HEK293 (cell line): ENCODE measurements at regions not wholly inside any gene's neighbourhood (a gene's known extent, or its start where the extent isn't known, plus 50 kb on each side); places are given as distances from the start of the nearest gene placed in this dataset.

Experiments used
- CTCF ChIA-PET: fragments of 350-600 bp; formaldehyde crosslinking; extraction: SDS; loops from one replicate; lab custom pipeline; 2021; ENCODE audit warnings: antibody characterized with exemption; lab: Yijun Ruan, JAX
- POLR2A ChIA-PET: fragments of 300-600 bp; formaldehyde crosslinking; extraction: SDS; loops from one replicate; lab custom pipeline; 2020; ENCODE audit warnings: antibody characterized with exemption, inconsistent platforms; lab: Yijun Ruan, JAX
- H3K27ac ChIP-seq: fragments of 200-500 bp; sonication (Bioruptor generic); 2 replicates; pipeline ENCODE4 v1.5.1; 2014; ENCODE audit warnings: low read depth, low read length, control low read depth, inconsistent platforms; ENCODE audit errors: extremely low read depth
- H3K36me3 ChIP-seq, 2 experiments: fragments of 200-500 bp in 1 of 2; sonication (Bioruptor generic) in 1 of 2; 1 replicate in 1 of 2; 2 replicates in 1 of 2; pipeline ENCODE4 v1.5.1; 2014 to 2017; ENCODE audit warnings: inconsistent platforms in 2 of 2, low read length in 2 of 2; ENCODE audit not compliant: control insufficient read depth in 2 of 2, insufficient read depth in 1 of 2
- H3K4me1 ChIP-seq: fragments of 200-500 bp; sonication (Bioruptor generic); 2 replicates; pipeline ENCODE4 v1.5.1; 2014; ENCODE audit warnings: mild to moderate bottlenecking, low read length, inconsistent platforms; ENCODE audit not compliant: control insufficient read depth, insufficient read depth
- H3K4me3 ChIP-seq: 2 replicates; pipeline ENCODE4 v1.5.1; 2011; ENCODE audit warnings: low read depth, mild to moderate bottlenecking, control low read depth, low read length, moderate library complexity
- H3K9me3 ChIP-seq: fragments of 200-500 bp; sonication (Bioruptor generic); 2 replicates; pipeline ENCODE4 v1.5.1; 2014; ENCODE audit warnings: low read depth, low read length, inconsistent platforms; ENCODE audit not compliant: control insufficient read depth, insufficient read depth
- IKZF3 ChIP-seq: fragments of 450-650 bp; IDR thresholded peaks from 2 replicates; pipeline ENCODE4 v1.5.0; 2018; ENCODE audit warnings: missing biosample characterization, mild to moderate bottlenecking, missing genetic modification characterization, moderate library complexity
- KLF8 ChIP-seq: fragments of 450-650 bp; formaldehyde crosslinking; IDR thresholded peaks from 2 replicates; pipeline ENCODE4 v1.5.1; 2016; ENCODE audit warnings: missing biosample characterization, missing genetic modification characterization
- OSR2 ChIP-seq: fragments of 450-650 bp; formaldehyde crosslinking; IDR thresholded peaks from 2 replicates; pipeline ENCODE4 v1.5.1; 2016; ENCODE audit warnings: missing biosample characterization, missing genetic modification characterization
- OVOL3 ChIP-seq: fragments of 450-650 bp; formaldehyde crosslinking; IDR thresholded peaks from 2 replicates; pipeline ENCODE4 v1.5.1; 2016; ENCODE audit warnings: missing biosample characterization, missing genetic modification characterization
- PATZ1 ChIP-seq: fragments of 450-650 bp; formaldehyde crosslinking; IDR thresholded peaks from 2 replicates; pipeline ENCODE4 v1.5.1; 2016; ENCODE audit warnings: missing biosample characterization, missing genetic modification characterization
- SP2 ChIP-seq: fragments of 450-650 bp; formaldehyde crosslinking; IDR thresholded peaks from 2 replicates; pipeline ENCODE4 v1.5.1; 2016; ENCODE audit warnings: missing biosample characterization, missing genetic modification characterization
- TRIM28 ChIP-seq: IDR thresholded peaks from 2 replicates; pipeline ENCODE4 v1.6.1; 2011; ENCODE audit warnings: low read length, control low read depth, borderline replicate concordance
- YY2 ChIP-seq: fragments of 450-650 bp; formaldehyde crosslinking; IDR thresholded peaks from 2 replicates; pipeline ENCODE4 v1.5.1; 2016; ENCODE audit warnings: missing biosample characterization, missing genetic modification characterization
- ZBTB1 ChIP-seq: fragments of 450-650 bp; formaldehyde crosslinking; IDR thresholded peaks from 2 replicates; pipeline ENCODE4 v1.5.1; 2016; ENCODE audit warnings: missing biosample characterization, missing genetic modification characterization
- ZEB2 ChIP-seq: fragments of 450-650 bp; formaldehyde crosslinking; IDR thresholded peaks from 2 replicates; pipeline ENCODE4 v1.5.1; 2016; ENCODE audit warnings: missing biosample characterization, missing genetic modification characterization
- ZFP69B ChIP-seq: fragments of 450-650 bp; formaldehyde crosslinking; IDR thresholded peaks from 2 replicates; pipeline ENCODE4 v1.5.1; 2016; ENCODE audit warnings: missing biosample characterization, missing genetic modification characterization
- ZNF132 ChIP-seq: fragments of 450-650 bp; formaldehyde crosslinking; IDR thresholded peaks from 2 replicates; pipeline ENCODE4 v1.5.1; 2017; ENCODE audit warnings: missing biosample characterization, missing genetic modification characterization, borderline replicate concordance
- ZNF138 ChIP-seq: fragments of 450-650 bp; formaldehyde crosslinking; IDR thresholded peaks from 2 replicates; pipeline ENCODE4 v1.5.1; 2016; ENCODE audit warnings: missing biosample characterization, missing genetic modification characterization, borderline replicate concordance
- ZNF175 ChIP-seq: fragments of 450-650 bp; formaldehyde crosslinking; IDR thresholded peaks from 2 replicates; pipeline ENCODE4 v1.5.1; 2016; ENCODE audit warnings: missing biosample characterization, missing genetic modification characterization
- ZNF2 ChIP-seq: fragments of 450-650 bp; formaldehyde crosslinking; IDR thresholded peaks from 2 replicates; pipeline ENCODE4 v1.5.1; 2016; ENCODE audit warnings: missing biosample characterization, missing genetic modification characterization
- ZNF350 ChIP-seq: fragments of 450-650 bp; formaldehyde crosslinking; IDR thresholded peaks from 2 replicates; pipeline ENCODE4 v1.5.0; 2017; ENCODE audit warnings: missing biosample characterization, mild to moderate bottlenecking, missing genetic modification characterization
- ZNF426 ChIP-seq: fragments of 450-650 bp; formaldehyde crosslinking; IDR thresholded peaks from 2 replicates; pipeline ENCODE4 v1.5.1; 2017; ENCODE audit warnings: missing biosample characterization, missing genetic modification characterization, mild to moderate bottlenecking, inconsistent platforms, moderate library complexity
- ZNF530 ChIP-seq: fragments of 450-650 bp; formaldehyde crosslinking; IDR thresholded peaks from 2 replicates; pipeline ENCODE4 v1.5.1; 2016; ENCODE audit warnings: low read depth, missing biosample characterization, missing genetic modification characterization
- ZNF558 ChIP-seq: fragments of 450-650 bp; formaldehyde crosslinking; IDR thresholded peaks from 2 replicates; pipeline ENCODE4 v1.5.1; 2016; ENCODE audit warnings: missing biosample characterization, missing genetic modification characterization
- ZNF626 ChIP-seq: fragments of 450-650 bp; sonication (Bioruptor Pico); formaldehyde crosslinking; IDR thresholded peaks from 2 replicates; pipeline ENCODE4 v1.5.1; 2018; ENCODE audit warnings: missing biosample characterization, missing genetic modification characterization, inconsistent platforms
- ZNF654 ChIP-seq: fragments of 450-650 bp; formaldehyde crosslinking; IDR thresholded peaks from 2 replicates; pipeline ENCODE4 v1.5.1; 2016; ENCODE audit warnings: low read depth, missing biosample characterization, missing genetic modification characterization
- ZNF677 ChIP-seq: fragments of 450-650 bp; IDR thresholded peaks from 2 replicates; pipeline ENCODE4 v1.5.0; 2018; ENCODE audit warnings: missing biosample characterization, mild to moderate bottlenecking, missing genetic modification characterization, moderate library complexity
- ZNF768 ChIP-seq: fragments of 450-650 bp; formaldehyde crosslinking; IDR thresholded peaks from 2 replicates; pipeline ENCODE4 v1.5.1; 2018; ENCODE audit warnings: missing biosample characterization, mild to moderate bottlenecking, missing genetic modification characterization
- TF ChIP-seq, protein P1 (sequence below): fragments of 450-650 bp; formaldehyde crosslinking; IDR thresholded peaks from 2 replicates; pipeline ENCODE4 v1.5.1; 2016; ENCODE audit warnings: missing biosample characterization, missing genetic modification characterization

DNA sequence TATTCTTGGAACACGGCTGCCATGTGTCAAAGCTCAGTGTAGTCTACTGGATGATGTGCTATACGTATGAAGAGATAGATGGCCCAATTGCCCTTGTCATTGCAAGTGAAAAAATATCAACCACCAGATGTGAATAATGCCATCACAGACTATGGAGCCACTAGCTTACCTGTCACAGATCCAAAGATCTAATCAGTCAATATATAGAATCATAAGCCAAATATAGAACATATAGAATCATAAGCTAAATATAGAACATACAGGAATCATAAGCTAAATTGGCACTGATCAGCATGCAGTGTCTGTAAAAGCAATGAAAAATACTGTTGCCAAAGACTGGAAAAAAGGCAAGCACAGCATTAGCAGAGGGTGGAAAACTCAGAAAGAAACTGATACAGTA, 1656.9 kb upstream of the RAG2 start:
- POLR2A ChIA-PET: no interaction called here
- Histone ChIP-seq H3K27ac (no peak overlapping the region), H3K9me3 (no peaks in the 10 kb centered on the region), H3K4me3 (no peak overlapping the region), H3K4me1 (no peaks in the 10 kb centered on the region), H3K36me3 (no peaks in the 10 kb centered on the region)
- CTCF ChIA-PET: no interaction called here
- TF ChIP-seq ZNF426 (tag by site-specific recombination) (no peak), ZBTB1 (tag by site-specific recombination) (no peak), ZNF654 (tag by site-specific recombination) (no peak), ZNF530 (tag by site-specific recombination) (no peak)

DNA sequence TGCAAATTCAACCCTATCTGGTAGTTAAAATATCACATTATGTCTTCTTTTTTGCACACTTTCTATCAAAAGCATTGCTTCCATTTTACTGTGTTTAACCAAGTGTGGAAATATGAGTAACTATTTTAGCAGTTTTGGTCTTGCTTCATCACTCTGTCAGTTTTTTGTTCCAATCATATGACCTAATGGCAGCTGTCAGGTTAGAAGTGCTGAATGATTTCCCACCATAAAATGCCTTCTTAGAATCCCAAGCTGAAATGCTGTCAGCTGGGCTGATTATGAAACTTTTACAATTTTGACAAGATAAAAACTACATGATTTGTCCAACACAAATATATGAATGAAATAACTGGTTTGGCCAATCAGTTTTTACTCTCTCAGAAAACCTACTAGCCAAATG, 1654.6 kb upstream of the RAG2 start:
- Histone ChIP-seq H3K27ac (no peak overlapping the region), H3K4me1 (no peaks in the 10 kb centered on the region), H3K9me3 (no peaks in the 10 kb centered on the region), H3K36me3 (no peaks in the 10 kb centered on the region), H3K4me3 (no peak overlapping the region)
- CTCF ChIA-PET: interaction anchor here (0.6 kb wide), 1 partner anchor 212 kb away, joined by 3 read pairs; no protein-coding TSS in a partner anchor
- TF ChIP-seq ZNF2 (tag by site-specific recombination): no peak
- no peak for TF ChIP-seq ZNF175 (tag by site-specific recombination)
- TF ChIP-seq IKZF3 (tag by site-specific recombination): no peak
- no peak for TF ChIP-seq ZNF558 (tag by site-specific recombination)
- TF ChIP-seq KLF8 (tag by site-specific recombination): no peak
- no peak for TF ChIP-seq ZNF677 (tag by site-specific recombination)
- TF ChIP-seq ZEB2 (tag by site-specific recombination): no peak
- TF ChIP-seq SP2 (tag by site-specific recombination): no peak
- TF ChIP-seq ZNF768 (tag by site-specific recombination): no peak
- TF ChIP-seq OVOL3: no peak
- no peak for TF ChIP-seq ZNF132 (tag by site-specific recombination)
- TF ChIP-seq, protein P1, sequence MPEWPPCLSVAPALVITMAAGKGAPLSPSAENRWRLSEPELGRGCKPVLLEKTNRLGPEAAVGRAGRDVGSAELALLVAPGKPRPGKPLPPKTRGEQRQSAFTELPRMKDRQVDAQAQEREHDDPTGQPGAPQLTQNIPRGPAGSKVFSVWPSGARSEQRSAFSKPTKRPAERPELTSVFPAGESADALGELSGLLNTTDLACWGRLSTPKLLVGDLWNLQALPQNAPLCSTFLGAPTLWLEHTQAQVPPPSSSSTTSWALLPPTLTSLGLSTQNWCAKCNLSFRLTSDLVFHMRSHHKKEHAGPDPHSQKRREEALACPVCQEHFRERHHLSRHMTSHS (tag by site-specific recombination): no peak
- POLR2A ChIA-PET: no interaction called here

DNA sequence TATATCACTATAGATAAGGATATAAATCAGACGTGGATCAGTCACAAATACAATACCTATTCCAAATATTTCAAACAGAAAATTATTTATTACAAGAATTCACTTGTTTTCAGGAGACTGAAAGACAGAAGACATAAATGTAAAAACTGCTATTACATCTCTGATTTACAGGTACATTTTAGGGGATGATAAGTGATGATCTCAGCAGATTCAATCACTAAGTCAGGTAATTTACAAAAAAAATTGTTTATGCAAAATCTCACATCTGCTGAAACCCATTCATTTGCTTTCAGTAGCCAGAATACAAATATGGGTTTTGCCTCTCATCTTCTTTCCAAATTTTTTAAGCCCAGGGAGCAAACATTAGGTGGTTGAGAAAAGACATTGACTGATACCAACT, 1648.4 kb upstream of the RAG2 start:
- TF ChIP-seq ZNF138 (tag by site-specific recombination): no peak
- TF ChIP-seq ZNF626 (tag by site-specific recombination): no peak
- no peak for TF ChIP-seq YY2 (tag by site-specific recombination)
- no peak for TF ChIP-seq ZFP69B (tag by site-specific recombination)
- no peak for TF ChIP-seq ZNF677 (tag by site-specific recombination)
- TF ChIP-seq OSR2: no peak
- TF ChIP-seq ZNF175 (tag by site-specific recombination): no peak
- TF ChIP-seq ZNF350 (tag by site-specific recombination): no peak
- TF ChIP-seq PATZ1: no peak
- TF ChIP-seq OVOL3: no peak
- TF ChIP-seq TRIM28: no peak
- TF ChIP-seq IKZF3 (tag by site-specific recombination): no peak
- ChIA-PET CTCF (no interaction called here), POLR2A (no interaction called here)
- Histone ChIP-seq H3K9me3 (no peaks in the 10 kb centered on the region), H3K27ac (no peak overlapping the region), H3K4me1 (no peaks in the 10 kb centered on the region), H3K4me3 (no peak overlapping the region), H3K36me3 (no peaks in the 10 kb centered on the region)
